Smooth muscle cell (in vitro differentiated cells): ENCODE measurements at regions not wholly inside any gene's neighbourhood (a gene's known extent, or its start where the extent isn't known, plus 50 kb on each side); places are given as distances from the start of the nearest gene placed in this dataset.

Source experiments
- DNase-seq: peaks from one replicate; lab custom pipeline; 2025; ENCODE audit not compliant: unreplicated experiment; lab: John Stamatoyannopoulos, UW
- H2AFZ ChIP-seq: fragments of 200-600 bp; sonication (generic); 2 replicates; pipeline ENCODE4 v1.6.0; 2016; ENCODE audit warnings: antibody characterized with exemption, low read depth, mild to moderate bottlenecking
- H3F3A ChIP-seq: fragments of 200-600 bp; sonication (generic); 2 replicates; pipeline ENCODE4 v1.6.0; 2017; ENCODE audit warnings: antibody characterized with exemption, low read depth
- H3K27ac ChIP-seq: fragments of 200-600 bp; sonication (generic); 2 replicates; pipeline ENCODE4 v1.5.1; 2016; ENCODE audit warnings: low read depth, mild to moderate bottlenecking
- H3K27me3 ChIP-seq: fragments of 200-600 bp; sonication (generic); 2 replicates; pipeline ENCODE4 v1.6.1; 2016; ENCODE audit warnings: low read depth, mild to moderate bottlenecking
- H3K36me3 ChIP-seq: fragments of 200-600 bp; sonication (generic); 2 replicates; pipeline ENCODE4 v1.5.1; 2016; ENCODE audit warnings: low read depth
- H3K4me1 ChIP-seq: fragments of 200-600 bp; sonication (generic); 2 replicates; pipeline ENCODE4 v1.5.1; 2016; ENCODE audit warnings: low read depth
- H3K4me2 ChIP-seq: fragments of 200-600 bp; sonication (generic); 2 replicates; pipeline ENCODE4 v1.6.0; 2016; ENCODE audit warnings: mild to moderate bottlenecking
- H3K4me3 ChIP-seq: fragments of 200-600 bp; sonication (generic); 2 replicates; pipeline ENCODE4 v1.5.1; 2016; ENCODE audit warnings: mild to moderate bottlenecking
- H3K79me2 ChIP-seq: fragments of 200-600 bp; sonication (generic); 2 replicates; pipeline ENCODE4 v1.6.0; 2016; ENCODE audit warnings: low read depth, mild to moderate bottlenecking
- H3K9ac ChIP-seq: fragments of 200-600 bp; sonication (generic); 2 replicates; pipeline ENCODE4 v1.6.0; 2016; ENCODE audit warnings: low read depth
- H3K9me3 ChIP-seq: fragments of 200-600 bp; sonication (generic); replicated peaks from 2 replicates; pipeline ENCODE4 v1.5.1; 2016; ENCODE audit warnings: low read depth
- H4K20me1 ChIP-seq: fragments of 200-600 bp; sonication (generic); 2 replicates; pipeline ENCODE4 v1.6.0; 2016; ENCODE audit warnings: low read depth
- WGBS: methylation state at CpG from one replicate; pipeline ENCODE4 v1.1.7; 2016; ENCODE audit warnings: low lambda C conversion rate; 5-methylcytosine and 5-hydroxymethylcytosine counted together
- TF ChIP-seq, protein P1 (sequence below): fragments of 200-600 bp; sonication (generic); IDR thresholded peaks from 2 replicates; pipeline ENCODE4 v1.5.1; 2017; ENCODE audit warnings: borderline replicate concordance, mild to moderate bottlenecking, antibody characterized with exemption; ENCODE audit not compliant: insufficient read depth, poor library complexity, severe bottlenecking

DNA sequence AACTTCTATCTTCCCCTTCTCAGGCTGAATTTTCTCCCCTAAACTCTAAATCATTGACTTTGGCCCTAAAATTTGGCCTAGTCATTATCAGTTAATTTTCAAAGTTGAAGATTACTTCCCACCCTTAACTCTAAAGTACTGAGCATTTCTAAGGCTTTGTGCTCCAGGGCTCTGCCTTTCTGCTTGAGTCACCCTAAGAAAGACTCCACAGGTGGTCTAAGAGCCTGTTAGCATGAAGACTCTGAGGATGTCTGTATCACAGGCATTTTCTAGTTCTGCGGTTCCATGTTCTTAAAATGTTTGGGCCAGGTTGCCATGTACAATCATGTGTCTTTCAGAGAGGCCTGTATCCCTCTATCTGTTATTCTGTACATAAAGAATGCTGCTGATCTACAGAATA is 808.1 kb upstream of the MANEA start:
- TF ChIP-seq, protein P1, sequence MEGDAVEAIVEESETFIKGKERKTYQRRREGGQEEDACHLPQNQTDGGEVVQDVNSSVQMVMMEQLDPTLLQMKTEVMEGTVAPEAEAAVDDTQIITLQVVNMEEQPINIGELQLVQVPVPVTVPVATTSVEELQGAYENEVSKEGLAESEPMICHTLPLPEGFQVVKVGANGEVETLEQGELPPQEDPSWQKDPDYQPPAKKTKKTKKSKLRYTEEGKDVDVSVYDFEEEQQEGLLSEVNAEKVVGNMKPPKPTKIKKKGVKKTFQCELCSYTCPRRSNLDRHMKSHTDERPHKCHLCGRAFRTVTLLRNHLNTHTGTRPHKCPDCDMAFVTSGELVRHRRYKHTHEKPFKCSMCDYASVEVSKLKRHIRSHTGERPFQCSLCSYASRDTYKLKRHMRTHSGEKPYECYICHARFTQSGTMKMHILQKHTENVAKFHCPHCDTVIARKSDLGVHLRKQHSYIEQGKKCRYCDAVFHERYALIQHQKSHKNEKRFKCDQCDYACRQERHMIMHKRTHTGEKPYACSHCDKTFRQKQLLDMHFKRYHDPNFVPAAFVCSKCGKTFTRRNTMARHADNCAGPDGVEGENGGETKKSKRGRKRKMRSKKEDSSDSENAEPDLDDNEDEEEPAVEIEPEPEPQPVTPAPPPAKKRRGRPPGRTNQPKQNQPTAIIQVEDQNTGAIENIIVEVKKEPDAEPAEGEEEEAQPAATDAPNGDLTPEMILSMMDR: no peak
- no peaks in the 10 kb centered on the region for H3K27me3 ChIP-seq
- H3F3A ChIP-seq: no peaks in the 10 kb centered on the region
- no peak overlapping the region for H3K4me2 ChIP-seq
- no peaks in the 10 kb centered on the region for H4K20me1 ChIP-seq
- no peak for DNase-seq
- H3K4me3 ChIP-seq: no peak overlapping the region
- no peaks in the 10 kb centered on the region for H3K79me2 ChIP-seq
- H2AFZ ChIP-seq: no peak overlapping the region
- no peaks in the 10 kb centered on the region for H3K36me3 ChIP-seq
- 85% methylated on average over 1 of the region's 1 CpG for WGBS
- no peaks in the 10 kb centered on the region for H3K4me1 ChIP-seq
- no peaks in the 10 kb centered on the region for H3K9me3 ChIP-seq
- no peak overlapping the region for H3K27ac ChIP-seq
- no peak overlapping the region for H3K9ac ChIP-seq

- 95% methylated on average over 3 of the region's 3 CpGs for WGBS
- TF ChIP-seq, protein P1: no peak
- no peaks in the 10 kb centered on the region for H3K27me3 ChIP-seq
These were observed 825.5 kb upstream of the MANEA start for GRCh38 chr6:94751641-94752329.

GRCh38 chr6:94736236-94736635 is 841.1 kb upstream of the MANEA start:
- no peak for DNase-seq
- Histone ChIP-seq H3K4me3 (no peak overlapping the region), H3K9me3 (no peaks in the 10 kb centered on the region), H3F3A (no peaks in the 10 kb centered on the region), H3K36me3 (no peaks in the 10 kb centered on the region), H3K27ac (no peak overlapping the region), H3K4me1 (no peaks in the 10 kb centered on the region), H3K4me2 (no peak overlapping the region), H3K27me3 (no peaks in the 10 kb centered on the region), H3K79me2 (no peaks in the 10 kb centered on the region), H3K9ac (no peak overlapping the region), H2AFZ (no peak overlapping the region), H4K20me1 (no peaks in the 10 kb centered on the region)
- 100% methylated on average over 2 of the region's 2 CpGs for WGBS
- TF ChIP-seq, protein P1: no peak

More at GRCh38 chr6:94751641-94752329, 825.5 kb upstream of the MANEA start:
- no peak overlapping the region for H3K27ac ChIP-seq
- H3K9me3 ChIP-seq: no peaks in the 10 kb centered on the region
- H3K4me1 ChIP-seq: no peaks in the 10 kb centered on the region
- H3K4me3 ChIP-seq: no peak overlapping the region
- H2AFZ ChIP-seq: no peak overlapping the region
- H3K79me2 ChIP-seq: no peaks in the 10 kb centered on the region
- H3K9ac ChIP-seq: no peak overlapping the region
- no peaks in the 10 kb centered on the region for H4K20me1 ChIP-seq
- H3F3A ChIP-seq: no peaks in the 10 kb centered on the region
- H3K4me2 ChIP-seq: no peak overlapping the region
- DNase-seq: no peak
- H3K36me3 ChIP-seq: no peaks in the 10 kb centered on the region

- Histone ChIP-seq H3K79me2 (no peaks in the 10 kb centered on the region), H3K27me3 (no peaks in the 10 kb centered on the region), H3K9ac (no peak overlapping the region), H3K36me3 (no peaks in the 10 kb centered on the region), H4K20me1 (no peaks in the 10 kb centered on the region), H3K4me2 (no peak overlapping the region), H3K4me3 (no peak overlapping the region), H3F3A (no peaks in the 10 kb centered on the region), H2AFZ (no peak overlapping the region), H3K4me1 (no peaks in the 10 kb centered on the region), H3K27ac (no peak overlapping the region), H3K9me3 (no peaks in the 10 kb centered on the region)
- TF ChIP-seq, protein P1: no peak
- DNase-seq: no peak
- WGBS: 90% methylated on average over 7 of the region's 7 CpGs
These were observed 842.1 kb upstream of the MANEA start for GRCh38 chr6:94735270-94735669.
